Fibroblast of mammary gland (primary cell): ENCODE measurements at regions not wholly inside any gene's neighbourhood (a gene's known extent, or its start where the extent isn't known, plus 50 kb on each side); places are given as distances from the start of the nearest gene placed in this dataset.

Source experiments
- DNase-seq: peaks from one replicate; pipeline ENCODE4 v3.0.0-alpha.2; 2010; ENCODE audit warnings: low read depth
- H3K4me3 ChIP-seq: 2 replicates; pipeline ENCODE4 v1.5.1; 2011; ENCODE audit warnings: low read depth, mild to moderate bottlenecking, low read length, moderate library complexity; ENCODE audit not compliant: control insufficient read depth
- CTCF ChIP-seq: conservative IDR thresholded peaks from 2 replicates; pipeline ENCODE4 v1.5.1; 2011; ENCODE audit warnings: low read depth, low read length, inconsistent platforms; ENCODE audit not compliant: control insufficient read depth, insufficient read depth

- no peak for TF ChIP-seq CTCF
- no peak for DNase-seq
- no peak overlapping the region for H3K4me3 ChIP-seq
These were observed 210.5 kb downstream of the EPHA4 start for GRCh38 chr2:221361633-221362032.

- DNase-seq = no peak
- no peak overlapping the region for H3K4me3 ChIP-seq
- no peak for TF ChIP-seq CTCF
These were observed 207.4 kb downstream of the EPHA4 start for GRCh38 chr2:221364672-221365071.
